GM10248 (cell line): ENCODE measurements at regions not wholly inside any gene's neighbourhood (a gene's known extent, or its start where the extent isn't known, plus 50 kb on each side); places are given as distances from the start of the nearest gene placed in this dataset.

Source experiments
- CTCF ChIA-PET: fragments of 300-600 bp; sonication (Branson Sonifier 250); formaldehyde crosslinking; extraction: SDS; loops from one replicate; lab custom pipeline; 2021; ENCODE audit warnings: antibody characterized with exemption; lab: Yijun Ruan, JAX
- POLR2A ChIA-PET: fragments of 350-650 bp; sonication (Branson Sonifier 250); formaldehyde crosslinking; extraction: SDS; loops from one replicate; lab custom pipeline; 2020; ENCODE audit warnings: antibody characterized with exemption; lab: Yijun Ruan, JAX
- DNase-seq: peaks from one replicate; pipeline ENCODE4 v3.0.0; 2012; ENCODE audit errors: extremely low spot score
- CTCF ChIP-seq: IDR thresholded peaks from 2 replicates; pipeline ENCODE4 v1.5.1; 2012; ENCODE audit warnings: mild to moderate bottlenecking, low read depth; ENCODE audit errors: extremely low read depth, missing control alignments, control extremely low read depth

GRCh38 chrX:39418731-39419638 lies 617.7 kb downstream of the MID1IP1 start:
- TF ChIP-seq CTCF = no peak
- POLR2A ChIA-PET = no interaction called here
- CTCF ChIA-PET = no interaction called here

GRCh38 chrX:39421006-39421405 lies 619.7 kb downstream of the MID1IP1 start:
- ChIA-PET POLR2A (no interaction called here), CTCF (no interaction called here)
- DNase-seq = no peak
- no peak for TF ChIP-seq CTCF

More at GRCh38 chrX:39418731-39419638, 617.7 kb downstream of the MID1IP1 start:
- DNase-seq = no peak

- TF ChIP-seq CTCF = no peak
- POLR2A ChIA-PET = no interaction called here
- CTCF ChIA-PET = no interaction called here
- no peak for DNase-seq
Measured at GRCh38 chrX:39425124-39425806, 624.0 kb downstream of the MID1IP1 start.

- ChIA-PET CTCF (no interaction called here), POLR2A (no interaction called here)
- DNase-seq = no peak
- no peak for TF ChIP-seq CTCF
Measured at GRCh38 chrX:39426101-39426500, 624.8 kb downstream of the MID1IP1 start.

- CTCF ChIA-PET = no interaction called here
- no peak for TF ChIP-seq CTCF
- POLR2A ChIA-PET = no interaction called here
- DNase-seq = no peak
Measured at GRCh38 chrX:39427492-39427891, 626.2 kb downstream of the MID1IP1 start.

- ChIA-PET POLR2A (no interaction called here), CTCF (no interaction called here)
- no peak for TF ChIP-seq CTCF
- DNase-seq = no peak
Measured at GRCh38 chrX:39427906-39428305, 626.6 kb downstream of the MID1IP1 start.
